Tibial nerve (tissue), 4 donors: ENCODE measurements at regions not wholly inside any gene's neighbourhood (a gene's known extent, or its start where the extent isn't known, plus 50 kb on each side); places are given as distances from the start of the nearest gene placed in this dataset.

Source experiments
- DNase-seq, 2 donors: peaks; one replicate each; pipeline ENCODE4 v3.0.0-alpha.2; 2019; ENCODE audit warnings: low spot score in 2 of 2
- H3K27ac ChIP-seq, 4 donors: fragments of 200-600 bp; sonication (generic) in 3 of 4; one replicate each; pipeline ENCODE4 v1.5.1; 2017 to 2019; ENCODE audit warnings: mild to moderate bottlenecking in 1 of 4
- H3K27me3 ChIP-seq, 2 donors: fragments of 200-600 bp; sonication (generic) in 1 of 2; one replicate each; pipeline versions ENCODE4 v1.5.1 to v1.6.0; 2017 to 2019
- H3K36me3 ChIP-seq, 3 donors: fragments of 200-600 bp; sonication (generic); one replicate each; pipeline ENCODE4 v1.5.1; 2018 to 2019
- H3K4me1 ChIP-seq, 4 donors: fragments of 200-600 bp; sonication (generic) in 3 of 4; one replicate each; pipeline ENCODE4 v1.5.1; 2017 to 2019
- H3K4me3 ChIP-seq, 4 donors: fragments of 200-600 bp; sonication (generic) in 3 of 4; one replicate each; pipeline ENCODE4 v1.5.1; 2017 to 2019; ENCODE audit warnings: mild to moderate bottlenecking in 1 of 4, moderate library complexity in 1 of 4
- H3K9me3 ChIP-seq, 4 donors: fragments of 200-600 bp; sonication (generic) in 3 of 4; one replicate each; pipeline ENCODE4 v1.5.1; 2017 to 2019
- EP300 ChIP-seq, 2 donors: sonication (generic); formaldehyde crosslinking; IDR thresholded peaks; one replicate each; pipeline ENCODE4 v1.6.1; 2017; ENCODE audit warnings: antibody characterized with exemption in 2 of 2, mild to moderate bottlenecking in 1 of 2
- POLR2A ChIP-seq, 2 donors: fragments of 450-650 bp; IDR thresholded peaks; one replicate each; pipeline ENCODE4 v1.6.1; 2017; ENCODE audit warnings: antibody characterized with exemption in 2 of 2, mild to moderate bottlenecking in 2 of 2, moderate library complexity in 2 of 2
- WGBS, 2 donors: methylation state at CpG; one replicate each; pipeline ENCODE4 v1.1.5; 2018; 5-methylcytosine and 5-hydroxymethylcytosine counted together
- TF ChIP-seq, protein P1 (sequence below), 5 experiments: fragments of 200-600 bp in 3 of 5; fragments of 450-650 bp in 2 of 5; sonication (generic) in 3 of 5; IDR thresholded peaks; one replicate each; pipeline ENCODE4 v1.5.1; 2016 to 2019; ENCODE audit warnings: antibody characterized with exemption in 5 of 5, mild to moderate bottlenecking in 3 of 5, moderate library complexity in 2 of 5

DNA sequence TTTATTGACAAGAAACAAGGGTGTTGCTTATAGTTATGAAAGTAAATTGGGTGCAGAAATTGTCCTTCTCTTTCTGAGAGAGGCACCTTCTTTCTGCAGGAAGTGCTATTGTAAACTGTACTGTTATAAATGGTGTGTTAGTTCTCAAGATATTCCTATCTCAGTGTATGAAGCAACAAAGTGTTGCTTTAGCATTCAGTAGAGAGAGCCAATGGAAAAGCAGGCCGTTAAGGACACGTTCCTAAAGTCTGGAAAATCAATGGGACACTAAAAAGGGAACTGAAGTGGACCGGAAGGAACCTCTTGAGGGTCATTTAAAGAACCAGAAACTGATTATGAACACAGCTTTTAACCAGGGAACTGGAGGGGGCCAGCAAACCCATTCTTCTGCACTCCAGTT lies 510.0 kb upstream of the ZEB2 start:
- Histone ChIP-seq H3K27me3 (no peaks in the 10 kb centered on the region), H3K36me3 (no peaks in the 10 kb centered on the region), H3K9me3 (no peaks in the 10 kb centered on the region), H3K4me1 (peaks cover 0 to 7% (median 0%) of the 10 kb centered on the region in 4 donors), H3K27ac (peak overlapping the region in 2 of 4 donors; percentile 74 to 75), H3K4me3 (peak overlapping the region in 1 of 4 donors; percentile 14)
- WGBS, 2 donors: 32 to 47% methylated on average over 3 of the region's 3 CpGs
- TF ChIP-seq POLR2A (IDR thresholded peaks at IDR 0.05) (no peak), EP300 (IDR thresholded peaks at IDR 0.05) (no peak)
- TF ChIP-seq, protein P1, sequence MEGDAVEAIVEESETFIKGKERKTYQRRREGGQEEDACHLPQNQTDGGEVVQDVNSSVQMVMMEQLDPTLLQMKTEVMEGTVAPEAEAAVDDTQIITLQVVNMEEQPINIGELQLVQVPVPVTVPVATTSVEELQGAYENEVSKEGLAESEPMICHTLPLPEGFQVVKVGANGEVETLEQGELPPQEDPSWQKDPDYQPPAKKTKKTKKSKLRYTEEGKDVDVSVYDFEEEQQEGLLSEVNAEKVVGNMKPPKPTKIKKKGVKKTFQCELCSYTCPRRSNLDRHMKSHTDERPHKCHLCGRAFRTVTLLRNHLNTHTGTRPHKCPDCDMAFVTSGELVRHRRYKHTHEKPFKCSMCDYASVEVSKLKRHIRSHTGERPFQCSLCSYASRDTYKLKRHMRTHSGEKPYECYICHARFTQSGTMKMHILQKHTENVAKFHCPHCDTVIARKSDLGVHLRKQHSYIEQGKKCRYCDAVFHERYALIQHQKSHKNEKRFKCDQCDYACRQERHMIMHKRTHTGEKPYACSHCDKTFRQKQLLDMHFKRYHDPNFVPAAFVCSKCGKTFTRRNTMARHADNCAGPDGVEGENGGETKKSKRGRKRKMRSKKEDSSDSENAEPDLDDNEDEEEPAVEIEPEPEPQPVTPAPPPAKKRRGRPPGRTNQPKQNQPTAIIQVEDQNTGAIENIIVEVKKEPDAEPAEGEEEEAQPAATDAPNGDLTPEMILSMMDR (IDR thresholded peaks at IDR 0.05): no peak
- no peak for DNase-seq

DNA sequence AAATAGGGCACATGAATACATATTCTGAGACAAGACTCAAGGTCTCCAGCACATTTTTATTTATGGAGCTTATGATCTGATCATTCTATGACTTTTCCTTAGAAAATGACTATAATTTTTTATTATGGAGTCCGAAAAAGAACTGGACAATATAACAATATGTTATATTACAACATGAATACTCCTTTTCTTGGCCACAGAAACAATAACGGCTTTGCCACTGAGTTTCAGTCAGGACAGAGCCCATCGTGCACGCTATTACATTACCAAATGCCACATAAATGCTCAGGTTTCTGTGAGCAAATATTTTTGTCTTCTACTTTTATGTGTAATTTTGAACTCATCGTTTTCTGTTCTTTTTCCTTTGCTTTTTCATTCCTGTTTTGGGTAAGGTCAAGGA lies 509.2 kb upstream of the ZEB2 start:
- TF ChIP-seq EP300 (IDR thresholded peaks at IDR 0.05) (no peak), POLR2A (IDR thresholded peaks at IDR 0.05) (no peak)
- TF ChIP-seq, protein P1 (IDR thresholded peaks at IDR 0.05): no peak
- Histone ChIP-seq H3K4me1 (peaks cover 0 to 7% (median 0%) of the 10 kb centered on the region in 4 donors), H3K36me3 (no peaks in the 10 kb centered on the region), H3K9me3 (no peaks in the 10 kb centered on the region), H3K27ac (peak overlapping the region in 3 of 4 donors; percentile 38 to 75 (median 74)), H3K27me3 (no peaks in the 10 kb centered on the region), H3K4me3 (peak overlapping the region in 1 of 4 donors; percentile 6)
- DNase-seq: no peak
- WGBS, 2 donors: 56 to 63% methylated on average over 5 of the region's 5 CpGs

DNA sequence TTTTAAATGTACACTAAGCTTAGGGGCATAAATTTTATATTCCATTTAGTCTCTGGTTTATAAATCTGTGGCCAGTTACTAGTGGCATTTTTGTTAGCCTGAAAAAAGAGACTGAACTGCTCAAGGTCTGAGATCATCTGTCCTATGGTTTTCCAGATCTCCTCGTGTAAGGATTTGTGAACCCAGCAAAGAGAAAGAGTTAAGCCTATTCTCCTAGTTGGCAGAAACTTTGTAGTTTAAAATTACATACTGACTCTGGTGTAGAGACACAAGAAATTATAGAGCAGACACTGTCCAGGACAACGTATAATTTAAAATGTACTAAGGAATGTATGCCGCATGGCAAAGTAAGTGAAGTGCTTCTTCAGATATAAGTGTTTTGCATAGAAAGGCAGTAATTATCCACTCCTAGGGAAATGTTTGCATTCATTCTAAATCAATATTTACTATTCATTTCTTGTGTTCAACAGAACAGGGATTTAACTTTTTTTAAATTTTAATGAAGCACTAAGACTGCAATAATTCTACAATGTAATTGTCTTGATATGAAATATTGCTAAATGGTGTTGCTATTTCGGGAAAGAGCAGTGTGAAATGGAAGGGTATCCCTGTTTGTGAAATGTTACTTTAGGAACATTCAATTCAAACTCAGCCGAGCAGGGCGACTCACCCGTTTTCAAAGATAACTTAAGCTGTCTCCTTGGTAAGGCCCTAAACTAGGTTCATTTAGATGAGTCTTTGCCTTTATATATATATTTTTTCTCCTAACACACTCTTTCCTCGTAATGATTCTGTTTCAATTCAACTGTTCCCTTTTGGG lies 508.4 kb upstream of the ZEB2 start:
- H3K4me1 ChIP-seq: peaks cover 0 to 9% (median 0%) of the 10 kb centered on the region in 4 donors
- H3K36me3 ChIP-seq: no peaks in the 10 kb centered on the region
- peak overlapping the region in 2 of 4 donors; percentile 6 to 10 for H3K4me3 ChIP-seq
- H3K27ac ChIP-seq: peak overlapping the region in 3 of 4 donors; percentile 38 to 75 (median 74)
- no peaks in the 10 kb centered on the region for H3K9me3 ChIP-seq
- DNase-seq: no peak
- H3K27me3 ChIP-seq: no peaks in the 10 kb centered on the region
- 57 to 58% methylated on average over 8 of the region's 8 CpGs for WGBS, 2 donors
- TF ChIP-seq POLR2A (IDR thresholded peaks at IDR 0.05) (no peak), EP300 (IDR thresholded peaks at IDR 0.05) (no peak)
- TF ChIP-seq, protein P1 (IDR thresholded peaks at IDR 0.05): no peak

DNA sequence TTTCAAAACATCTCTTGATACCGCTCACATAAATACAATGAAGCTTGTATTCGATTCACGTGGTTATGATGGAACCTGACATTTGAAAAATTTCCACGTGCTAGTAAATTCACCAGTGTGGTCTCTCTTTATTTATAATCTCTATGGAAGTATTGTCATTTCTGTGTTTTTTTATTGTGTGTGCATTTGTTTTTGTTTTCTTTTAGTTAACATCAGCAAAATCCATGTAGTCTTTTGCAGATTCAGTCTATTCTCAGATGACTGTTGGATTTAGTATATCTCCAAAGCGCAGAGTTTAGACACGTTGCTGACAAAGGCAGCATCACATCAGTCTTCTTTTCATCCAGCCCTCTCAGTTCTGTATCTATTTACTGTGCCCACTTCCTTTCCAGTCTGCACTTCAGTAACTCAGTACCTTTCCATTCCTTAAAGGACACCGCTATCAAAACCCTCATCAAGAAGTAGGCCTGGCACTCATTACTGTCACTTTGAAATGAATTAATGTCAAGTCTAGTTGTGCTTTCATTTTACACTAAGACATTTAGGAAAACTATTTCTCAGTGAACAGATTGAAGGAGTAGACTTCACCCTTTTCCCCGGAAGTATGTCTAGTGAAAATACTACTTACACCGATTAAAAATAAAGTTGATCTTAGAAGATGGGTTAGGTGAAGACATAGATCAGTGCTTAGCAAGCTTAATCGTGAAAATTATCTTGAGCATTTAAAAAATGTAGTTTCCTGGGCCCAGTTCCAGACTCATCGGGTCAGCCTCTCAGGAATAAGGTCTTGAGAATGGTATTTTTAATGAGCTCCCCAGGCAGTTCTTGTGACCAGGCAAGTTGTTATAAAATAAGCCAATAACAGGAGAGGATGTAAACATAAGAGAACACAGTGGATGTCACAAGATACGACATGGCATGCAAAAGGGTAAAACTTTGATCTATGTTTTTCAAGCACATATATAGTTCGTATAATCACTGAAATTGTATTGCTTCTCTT lies 506.8 kb upstream of the ZEB2 start:
- no peaks in the 10 kb centered on the region for H3K36me3 ChIP-seq
- DNase-seq: no peak
- TF ChIP-seq POLR2A (IDR thresholded peaks at IDR 0.05) (no peak), EP300 (IDR thresholded peaks at IDR 0.05) (no peak)
- TF ChIP-seq, protein P1 (IDR thresholded peaks at IDR 0.05): no peak
- peaks cover 0 to 24% (median 0%) of the 10 kb centered on the region in 4 donors for H3K4me1 ChIP-seq
- H3K4me3 ChIP-seq: no peak overlapping the region
- no peaks in the 10 kb centered on the region for H3K27me3 ChIP-seq
- no peaks in the 10 kb centered on the region for H3K9me3 ChIP-seq
- peak overlapping the region in 1 of 4 donors; percentile 36 for H3K27ac ChIP-seq
- 57 to 61% methylated on average over 13 of the region's 13 CpGs for WGBS, 2 donors
